HCT116 (cell line): ENCODE measurements at regions not wholly inside any gene's neighbourhood (a gene's known extent, or its start where the extent isn't known, plus 50 kb on each side); places are given as distances from the start of the nearest gene placed in this dataset.

Experiments used
- ATAC-seq: fragments of 200-7000 bp; cut with Tn5 transposase; 2 replicates; pipeline ENCODE4 v1.9.1; 2020; ENCODE audit warnings: mild to moderate bottlenecking, moderate library complexity
- BruUV-seq: library from RNA; stranded (reverse); fragments of 400-500 nt; replicated peaks from 2 replicates; lab custom pipeline; 2021; lab: Mats Ljungman, UMichigan
- CTCF ChIA-PET: fragments of 300-600 bp; sonication (Branson Sonifier 250); formaldehyde crosslinking; loops from one replicate; lab custom pipeline; 2021; ENCODE audit warnings: antibody characterized with exemption; lab: Charles Lee
- POLR2A ChIA-PET: fragments of 300-600, 350-600 bp; sonication (Branson Sonifier 250); formaldehyde crosslinking; loops from one replicate; lab custom pipeline; 2021; ENCODE audit warnings: antibody characterized with exemption; lab: Charles Lee
- RAD21 ChIA-PET, 2 experiments: fragments of 300-600 bp; sonication (Branson Sonifier 250); formaldehyde crosslinking; loops; one replicate each; lab custom pipeline; 2023; ENCODE audit warnings: low total read pairs in 2 of 2; ENCODE audit not compliant: uncharacterized antibody in 2 of 2, unreplicated experiment in 2 of 2, low non-redundant PET in 1 of 2; lab: Charles Lee
- DNase-seq: peaks from one replicate; pipeline ENCODE4 v3.0.0-alpha.2; 2010; ENCODE audit warnings: low read depth, low spot score
- H2AFZ ChIP-seq: fragments of 200-600 bp; shearing (Covaris generic), sonication (generic); 2 replicates; pipeline ENCODE4 v1.6.1; 2017; ENCODE audit warnings: low read depth, mixed run types, mixed read lengths, antibody characterized with exemption, low read length; ENCODE audit not compliant: poor library complexity, severe bottlenecking
- H3K27ac ChIP-seq: 2 replicates; pipeline ENCODE4 v1.5.1; 2012; ENCODE audit warnings: low read depth, low read length
- H3K27me3 ChIP-seq: fragments of 200-600 bp; sonication (generic); 2 replicates; pipeline ENCODE4 v1.6.1; 2016; ENCODE audit warnings: mixed run types, low read length, mixed read lengths; ENCODE audit not compliant: insufficient read depth
- H3K36me3 ChIP-seq, 2 experiments: fragments of 200-500 bp in 1 of 2; fragments of 200-600 bp in 1 of 2; sonication (Bioruptor generic) in 1 of 2; sonication (generic) in 1 of 2; 2 replicates each; pipeline versions ENCODE4 v1.5.1 to v1.6.1; 2014 to 2016; ENCODE audit warnings: low read length in 2 of 2, inconsistent platforms in 1 of 2, mixed read lengths in 1 of 2, mixed run types in 1 of 2; ENCODE audit not compliant: insufficient read depth in 2 of 2, control insufficient read depth in 1 of 2
- H3K4me1 ChIP-seq, 2 experiments: fragments of 200-600 bp in 1 of 2; sonication (generic) in 1 of 2; 2 replicates each; pipeline versions ENCODE4 v1.5.1 to v1.6.1; 2012 to 2017; ENCODE audit warnings: low read length in 2 of 2, inconsistent platforms in 1 of 2, mild to moderate bottlenecking in 1 of 2, mixed read lengths in 1 of 2, mixed run types in 1 of 2, moderate library complexity in 1 of 2; ENCODE audit not compliant: insufficient read depth in 2 of 2, control insufficient read depth in 1 of 2
- H3K4me2 ChIP-seq: fragments of 200-600 bp; sonication (generic); 2 replicates; pipeline ENCODE4 v1.6.1; 2017; ENCODE audit warnings: mixed run types, low read length, mixed read lengths
- H3K4me3 ChIP-seq, 2 experiments: fragments of 200-600 bp in 1 of 2; sonication (generic) in 1 of 2; replicated peaks in 1 of 2; 2 replicates each; pipeline ENCODE4 v1.5.1; 2011 to 2016; ENCODE audit warnings: low read length in 2 of 2, control low read depth in 1 of 2, low read depth in 1 of 2, mild to moderate bottlenecking in 1 of 2, mixed read lengths in 1 of 2, mixed run types in 1 of 2
- H3K79me2 ChIP-seq: fragments of 200-600 bp; sonication (generic); 2 replicates; pipeline ENCODE4 v1.6.1; 2017; ENCODE audit warnings: mild to moderate bottlenecking, mixed run types, low read length, moderate library complexity, mixed read lengths; ENCODE audit not compliant: insufficient read depth
- H3K9ac ChIP-seq: fragments of 200-600 bp; sonication (generic); 2 replicates; pipeline ENCODE4 v1.6.1; 2016; ENCODE audit warnings: low read length, mixed read lengths
- H3K9me2 ChIP-seq: fragments of 200-600 bp; sonication (generic), shearing (Covaris generic); 2 replicates; pipeline ENCODE4 v1.6.1; 2017; ENCODE audit warnings: mixed run types, mild to moderate bottlenecking, moderate library complexity; ENCODE audit not compliant: insufficient read depth
- H3K9me3 ChIP-seq, 2 experiments: fragments of 200-500 bp in 1 of 2; fragments of 200-600 bp in 1 of 2; sonication (Bioruptor generic) in 1 of 2; sonication (generic) in 1 of 2; 2 replicates each; pipeline ENCODE4 v1.6.1; 2014 to 2017; ENCODE audit warnings: low read length in 2 of 2, mixed read lengths in 2 of 2, inconsistent platforms in 1 of 2, low read depth in 1 of 2, mild to moderate bottlenecking in 1 of 2, mixed run types in 1 of 2, moderate library complexity in 1 of 2; ENCODE audit not compliant: control insufficient read depth in 1 of 2, insufficient read depth in 1 of 2
- H4K20me1 ChIP-seq: fragments of 200-600 bp; sonication (generic), shearing (Covaris generic); 2 replicates; pipeline ENCODE4 v1.6.1; 2017; ENCODE audit warnings: mixed run types, mild to moderate bottlenecking, moderate library complexity; ENCODE audit not compliant: insufficient read depth
- CBX3 ChIP-seq: IDR thresholded peaks from 2 replicates; pipeline ENCODE4 v1.6.1; 2012; ENCODE audit warnings: low read depth
- EGR1 ChIP-seq: IDR thresholded peaks from 2 replicates; pipeline ENCODE4 v1.6.1; 2012; ENCODE audit warnings: low read depth
- ELF1 ChIP-seq: IDR thresholded peaks from 2 replicates; pipeline ENCODE4 v1.6.1; 2012; ENCODE audit warnings: low read depth, borderline replicate concordance
- EZH2 ChIP-seq: fragments of 200-600 bp; sonication (generic); IDR thresholded peaks from 2 replicates; pipeline ENCODE4 v1.6.1; 2017; ENCODE audit warnings: antibody characterized with exemption, mixed run types
- EZH2phosphoT487 ChIP-seq: fragments of 200-600 bp; IDR thresholded peaks from 2 replicates; pipeline ENCODE4 v1.6.1; 2018; ENCODE audit warnings: antibody characterized with exemption, borderline replicate concordance
- FOSL1 ChIP-seq: IDR thresholded peaks from 2 replicates; pipeline ENCODE4 v1.6.1; 2012; ENCODE audit warnings: low read depth
- JUND ChIP-seq: IDR thresholded peaks from 2 replicates; pipeline ENCODE4 v1.6.1; 2012
- POLR2AphosphoS5 ChIP-seq: IDR thresholded peaks from 2 replicates; pipeline ENCODE4 v1.6.1; 2011; ENCODE audit warnings: mild to moderate bottlenecking, low read depth, low read length, moderate library complexity
- RAD21 ChIP-seq: IDR thresholded peaks from 2 replicates; pipeline ENCODE4 v1.6.1; 2012; ENCODE audit warnings: low read depth, mild to moderate bottlenecking
- SIN3A ChIP-seq: IDR thresholded peaks from 2 replicates; pipeline ENCODE4 v1.6.1; 2012; ENCODE audit warnings: low read depth
- SRF ChIP-seq: IDR thresholded peaks from 2 replicates; pipeline ENCODE4 v1.6.1; 2012; ENCODE audit warnings: low read depth
- TCF7L2 ChIP-seq: IDR thresholded peaks from 2 replicates; pipeline ENCODE4 v1.7.0; 2011; ENCODE audit warnings: borderline replicate concordance, inconsistent platforms; ENCODE audit not compliant: insufficient read depth, insufficient read length; ENCODE audit errors: extremely low read depth
- ZFX ChIP-seq: fragments of 450-650 bp; IDR thresholded peaks from 2 replicates; pipeline ENCODE4 v1.6.1; 2017
- ZNF274 ChIP-seq: fragments of 200-500 bp; sonication (Bioruptor generic); IDR thresholded peaks from 2 replicates; pipeline ENCODE4 v1.6.1; 2014; ENCODE audit warnings: mild to moderate bottlenecking, low read depth, low read length, inconsistent platforms
- intact Hi-C: fragments of 100-400 bp; cut with micrococcal nuclease; formaldehyde crosslinking; loops from 2 replicates; pipeline ENCODE4 v1.10.0; 2022
- TF ChIP-seq, protein P1 (sequence below): IDR thresholded peaks from 2 replicates; pipeline ENCODE4 v1.6.1; 2012
- TF ChIP-seq, protein P2 (sequence below): IDR thresholded peaks from 2 replicates; pipeline ENCODE4 v1.6.1; 2011; ENCODE audit warnings: mild to moderate bottlenecking, low read length, moderate library complexity; ENCODE audit not compliant: insufficient replicate concordance; ENCODE audit errors: extremely low read depth
- TF ChIP-seq, protein P3 (sequence below): IDR thresholded peaks from 2 replicates; pipeline ENCODE4 v1.6.1; 2012

GRCh38 chr4:110850461-110851442 lies 227.9 kb upstream of the PITX2 start:
- no peaks in the 10 kb centered on the region for H3K27me3 ChIP-seq
- no peak for DNase-seq
- H3K4me3 ChIP-seq: no peak overlapping the region
- no peak overlapping the region for H3K4me2 ChIP-seq
- no peaks in the 10 kb centered on the region for H3K9me3 ChIP-seq
- H3K9ac ChIP-seq: no peak overlapping the region
- H3K4me1 ChIP-seq: peaks cover 0 to 4% of the 10 kb centered on the region in 2 experiments; a peak in 1 of 4 replicates
- no peaks in the 10 kb centered on the region for H4K20me1 ChIP-seq
- no peaks in the 10 kb centered on the region for H3K36me3 ChIP-seq
- no peak overlapping the region for H2AFZ ChIP-seq
- TF ChIP-seq TCF7L2 (no peak), FOSL1 (no peak), CBX3 (no peak), EZH2 (no peak), EGR1 (no peak), EZH2phosphoT487 (no peak)
- TF ChIP-seq, protein P1, sequence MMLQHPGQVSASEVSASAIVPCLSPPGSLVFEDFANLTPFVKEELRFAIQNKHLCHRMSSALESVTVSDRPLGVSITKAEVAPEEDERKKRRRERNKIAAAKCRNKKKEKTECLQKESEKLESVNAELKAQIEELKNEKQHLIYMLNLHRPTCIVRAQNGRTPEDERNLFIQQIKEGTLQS: no peak
- H3K27ac ChIP-seq: no peak overlapping the region
- ChIA-PET POLR2A (no interaction called here), RAD21 (no interaction called here), CTCF (no interaction called here)
- BruUV-seq: no TSS peak
- ATAC-seq: no peak
- H3K9me2 ChIP-seq: no peaks in the 10 kb centered on the region
- no peaks in the 10 kb centered on the region for H3K79me2 ChIP-seq
- intact Hi-C loops: no loop called here

DNA sequence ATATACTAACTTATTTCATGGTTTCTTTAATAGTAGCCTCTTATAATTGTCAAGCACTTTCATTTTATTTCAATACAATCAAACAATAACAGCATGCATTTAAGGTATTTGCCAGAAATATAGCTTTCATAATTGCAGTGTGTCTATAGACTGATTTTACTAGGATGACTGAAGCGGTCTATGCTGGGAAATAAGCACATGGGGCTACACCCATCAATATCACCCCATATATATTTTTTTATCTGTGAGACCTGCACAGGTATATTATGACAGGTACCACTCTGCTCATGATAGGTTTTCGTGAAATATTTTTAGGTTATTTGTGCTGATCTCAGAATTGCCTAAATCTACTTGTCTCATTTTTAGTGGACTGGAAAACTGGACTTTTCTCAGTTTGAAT lies 229.1 kb upstream of the PITX2 start:
- BruUV-seq: no TSS peak
- Histone ChIP-seq H3K9me2 (0 out of 2 replicates have a peak, but pooled peaks cover under 1% of the 10 kb centered on the region), H3K4me1 (peaks cover 0 to 4% of the 10 kb centered on the region in 2 experiments; a peak in 1 of 4 replicates), H3K36me3 (no peaks in the 10 kb centered on the region), H3K9ac (no peak overlapping the region), H4K20me1 (no peaks in the 10 kb centered on the region), H3K9me3 (no peaks in the 10 kb centered on the region), H3K4me2 (no peak overlapping the region), H3K27ac (no peak overlapping the region), H3K4me3 (no peak overlapping the region), H3K79me2 (no peaks in the 10 kb centered on the region), H3K27me3 (no peaks in the 10 kb centered on the region), H2AFZ (no peak overlapping the region)
- no peak for ATAC-seq
- ChIA-PET RAD21 (no interaction called here), CTCF (no interaction called here), POLR2A (no interaction called here)
- intact Hi-C loops: no loop called here
- DNase-seq: no peak
- TF ChIP-seq, protein P1: no peak
- TF ChIP-seq ZNF274 (no peak), RAD21 (no peak), EZH2phosphoT487 (no peak), CBX3 (no peak), POLR2AphosphoS5 (no peak), SIN3A (no peak), ELF1 (no peak), SRF (no peak), TCF7L2 (no peak), FOSL1 (no peak), ZFX (no peak), JUND (no peak)
- TF ChIP-seq, protein P2, sequence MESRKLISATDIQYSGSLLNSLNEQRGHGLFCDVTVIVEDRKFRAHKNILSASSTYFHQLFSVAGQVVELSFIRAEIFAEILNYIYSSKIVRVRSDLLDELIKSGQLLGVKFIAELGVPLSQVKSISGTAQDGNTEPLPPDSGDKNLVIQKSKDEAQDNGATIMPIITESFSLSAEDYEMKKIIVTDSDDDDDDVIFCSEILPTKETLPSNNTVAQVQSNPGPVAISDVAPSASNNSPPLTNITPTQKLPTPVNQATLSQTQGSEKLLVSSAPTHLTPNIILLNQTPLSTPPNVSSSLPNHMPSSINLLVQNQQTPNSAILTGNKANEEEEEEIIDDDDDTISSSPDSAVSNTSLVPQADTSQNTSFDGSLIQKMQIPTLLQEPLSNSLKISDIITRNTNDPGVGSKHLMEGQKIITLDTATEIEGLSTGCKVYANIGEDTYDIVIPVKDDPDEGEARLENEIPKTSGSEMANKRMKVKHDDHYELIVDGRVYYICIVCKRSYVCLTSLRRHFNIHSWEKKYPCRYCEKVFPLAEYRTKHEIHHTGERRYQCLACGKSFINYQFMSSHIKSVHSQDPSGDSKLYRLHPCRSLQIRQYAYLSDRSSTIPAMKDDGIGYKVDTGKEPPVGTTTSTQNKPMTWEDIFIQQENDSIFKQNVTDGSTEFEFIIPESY: no peak
- TF ChIP-seq, protein P3, sequence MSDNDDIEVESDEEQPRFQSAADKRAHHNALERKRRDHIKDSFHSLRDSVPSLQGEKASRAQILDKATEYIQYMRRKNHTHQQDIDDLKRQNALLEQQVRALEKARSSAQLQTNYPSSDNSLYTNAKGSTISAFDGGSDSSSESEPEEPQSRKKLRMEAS: no peak
